ENCODE measurements at regions not wholly inside any gene's neighbourhood (a gene's known extent, or its start where the extent isn't known, plus 50 kb on each side); places are given as distances from the start of the nearest gene placed in this dataset.

DNA sequence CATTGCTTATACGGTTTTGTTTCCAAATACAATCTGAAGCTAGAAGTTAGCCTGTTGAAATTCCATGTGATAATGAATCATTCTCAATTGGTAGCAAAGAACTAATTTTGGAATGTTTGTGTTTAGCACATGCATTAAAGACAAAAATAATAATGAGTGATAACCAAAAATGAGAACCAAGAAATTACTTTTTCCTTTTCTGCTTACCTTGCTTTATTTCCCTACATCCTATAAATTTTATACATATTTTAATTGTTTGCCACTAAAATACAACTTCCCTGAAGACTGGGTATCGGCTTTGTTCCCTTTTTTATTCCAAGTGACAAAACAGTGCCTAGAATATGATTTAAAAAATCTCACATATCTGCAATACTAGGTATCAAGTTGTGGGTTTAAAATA, 203.8 kb upstream of the TACR3 start:
- TF ChIP-seq EZH2 (IDR thresholded peaks at IDR 0.05; ENCODE audit: borderline replicate concordance, insufficient read depth, low read depth, low read length, poor library complexity, severe bottlenecking): no peak
- TF ChIP-seq, protein P1, sequence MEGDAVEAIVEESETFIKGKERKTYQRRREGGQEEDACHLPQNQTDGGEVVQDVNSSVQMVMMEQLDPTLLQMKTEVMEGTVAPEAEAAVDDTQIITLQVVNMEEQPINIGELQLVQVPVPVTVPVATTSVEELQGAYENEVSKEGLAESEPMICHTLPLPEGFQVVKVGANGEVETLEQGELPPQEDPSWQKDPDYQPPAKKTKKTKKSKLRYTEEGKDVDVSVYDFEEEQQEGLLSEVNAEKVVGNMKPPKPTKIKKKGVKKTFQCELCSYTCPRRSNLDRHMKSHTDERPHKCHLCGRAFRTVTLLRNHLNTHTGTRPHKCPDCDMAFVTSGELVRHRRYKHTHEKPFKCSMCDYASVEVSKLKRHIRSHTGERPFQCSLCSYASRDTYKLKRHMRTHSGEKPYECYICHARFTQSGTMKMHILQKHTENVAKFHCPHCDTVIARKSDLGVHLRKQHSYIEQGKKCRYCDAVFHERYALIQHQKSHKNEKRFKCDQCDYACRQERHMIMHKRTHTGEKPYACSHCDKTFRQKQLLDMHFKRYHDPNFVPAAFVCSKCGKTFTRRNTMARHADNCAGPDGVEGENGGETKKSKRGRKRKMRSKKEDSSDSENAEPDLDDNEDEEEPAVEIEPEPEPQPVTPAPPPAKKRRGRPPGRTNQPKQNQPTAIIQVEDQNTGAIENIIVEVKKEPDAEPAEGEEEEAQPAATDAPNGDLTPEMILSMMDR (IDR thresholded peaks at IDR 0.05): no peak
- Histone ChIP-seq H4K20me1 (ENCODE audit: control insufficient read depth, insufficient read depth, low read length, poor library complexity, severe bottlenecking) (no peaks in the 10 kb centered on the region), H3K4me1 (ENCODE audit: control insufficient read depth in 2 of 2, insufficient read depth in 2 of 2, low read length in 2 of 2) (no peaks in the 10 kb centered on the region), H3K4me3 (ENCODE audit: control extremely low read depth in 1 of 5, extremely low read depth in 1 of 5, insufficient read depth in 1 of 5, low read depth in 2 of 5, low read length in 4 of 5) (no peak overlapping the region), H3K36me3 (replicated peaks in 1 of 2; ENCODE audit: control extremely low read depth in 1 of 2, control insufficient read depth in 1 of 2, extremely low read depth in 1 of 2, insufficient read depth in 2 of 2, low read length in 1 of 2) (no peaks in the 10 kb centered on the region), H3K4me2 (replicated peaks; ENCODE audit: low read depth, low read length, poor library complexity, severe bottlenecking) (no peak overlapping the region), H3K27ac (ENCODE audit: low read length in 2 of 2) (no peak overlapping the region), H3K27me3 (replicated peaks in 1 of 4; ENCODE audit: control extremely low read depth in 1 of 4, control insufficient read depth in 3 of 4, insufficient read depth in 4 of 4, low read length in 3 of 4) (no peaks in the 10 kb centered on the region), H2AFZ (ENCODE audit: insufficient read depth, low read depth, low read length, poor library complexity, severe bottlenecking) (no peak overlapping the region), H3K9ac (ENCODE audit: low read length) (no peak overlapping the region), H3K79me2 (ENCODE audit: control insufficient read depth, insufficient read depth, low read length) (no peaks in the 10 kb centered on the region), H3K9me3 (ENCODE audit: control extremely low read depth in 1 of 3, control insufficient read depth in 2 of 3, insufficient read depth in 1 of 3, low read length in 2 of 3) (no peaks in the 10 kb centered on the region)
- H3K4me1 Mint-ChIP-seq: no peaks in the 10 kb centered on the region
- intact Hi-C loops (cut with micrococcal nuclease): no loop called here
- ATAC-seq (ENCODE audit: low read depth) (no peak), DNase-seq (no peak)
- POLR2A ChIA-PET: no interaction called here
- CTCF ChIA-PET: interaction anchor here (0.5 kb wide), 1 partner anchor 826 kb away, joined by 3 read pairs; no protein-coding TSS in a partner anchor
- H3K9me3 Mint-ChIP-seq (ENCODE audit: insufficient read depth): no peaks in the 10 kb centered on the region
- no CpG with 5 or more reads among the region's 2 CpGs for WGBS (ENCODE audit: insufficient coverage)
- H3K27me3 Mint-ChIP-seq: no peaks in the 10 kb centered on the region
- H3K4me3 Mint-ChIP-seq: no peak overlapping the region
- no peak overlapping the region for H3K27ac Mint-ChIP-seq

DNA sequence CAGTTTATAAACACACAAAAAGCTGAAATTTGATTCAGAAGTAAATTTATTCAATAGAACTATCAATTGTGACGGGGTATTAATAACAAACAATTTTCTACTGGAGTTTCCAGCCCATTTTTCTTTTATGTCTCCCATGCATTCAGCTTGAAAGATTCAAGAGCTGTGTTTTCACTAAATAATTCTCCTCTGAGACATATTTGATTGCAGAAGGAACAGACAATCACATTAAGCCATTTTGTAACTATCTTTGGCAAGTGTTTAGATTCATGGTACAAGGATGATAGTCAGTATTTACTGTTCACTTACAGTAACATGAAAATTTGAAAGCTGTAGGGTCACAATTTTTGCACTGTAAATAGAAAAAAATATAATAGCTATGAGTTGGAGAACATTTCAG, 198.4 kb upstream of the TACR3 start:
- ATAC-seq (ENCODE audit: low read depth): no peak
- intact Hi-C loops (cut with micrococcal nuclease): no loop called here
- no peaks in the 10 kb centered on the region for H3K36me3 ChIP-seq (replicated peaks in 1 of 2; ENCODE audit: control extremely low read depth in 1 of 2, control insufficient read depth in 1 of 2, extremely low read depth in 1 of 2, insufficient read depth in 2 of 2, low read length in 1 of 2)
- H3K4me3 Mint-ChIP-seq: no peak overlapping the region
- WGBS (ENCODE audit: insufficient coverage): no CpG with 5 or more reads among the region's 1 CpG
- no peak overlapping the region for H3K27ac Mint-ChIP-seq
- ChIA-PET CTCF (no interaction called here), POLR2A (no interaction called here)
- no peaks in the 10 kb centered on the region for H3K4me1 ChIP-seq (ENCODE audit: control insufficient read depth in 2 of 2, insufficient read depth in 2 of 2, low read length in 2 of 2)
- no peaks in the 10 kb centered on the region for H3K27me3 Mint-ChIP-seq
- no peaks in the 10 kb centered on the region for H3K79me2 ChIP-seq (ENCODE audit: control insufficient read depth, insufficient read depth, low read length)
- H4K20me1 ChIP-seq (ENCODE audit: control insufficient read depth, insufficient read depth, low read length, poor library complexity, severe bottlenecking): no peaks in the 10 kb centered on the region
- no peak for DNase-seq
- H2AFZ ChIP-seq (ENCODE audit: insufficient read depth, low read depth, low read length, poor library complexity, severe bottlenecking): no peak overlapping the region
- H3K4me1 Mint-ChIP-seq: no peaks in the 10 kb centered on the region
- H3K9ac ChIP-seq (ENCODE audit: low read length): no peak overlapping the region
- H3K4me2 ChIP-seq (replicated peaks; ENCODE audit: low read depth, low read length, poor library complexity, severe bottlenecking): no peak overlapping the region
- H3K27ac ChIP-seq (ENCODE audit: low read length in 2 of 2): no peak overlapping the region
- H3K9me3 Mint-ChIP-seq (ENCODE audit: insufficient read depth): no peaks in the 10 kb centered on the region
- no peak overlapping the region for H3K4me3 ChIP-seq (ENCODE audit: control extremely low read depth in 1 of 5, extremely low read depth in 1 of 5, insufficient read depth in 1 of 5, low read depth in 2 of 5, low read length in 4 of 5)
- H3K9me3 ChIP-seq (ENCODE audit: control extremely low read depth in 1 of 3, control insufficient read depth in 2 of 3, insufficient read depth in 1 of 3, low read length in 2 of 3): no peaks in the 10 kb centered on the region
- no peak for TF ChIP-seq EZH2 (IDR thresholded peaks at IDR 0.05; ENCODE audit: borderline replicate concordance, insufficient read depth, low read depth, low read length, poor library complexity, severe bottlenecking)
- TF ChIP-seq, protein P1 (IDR thresholded peaks at IDR 0.05): no peak
- H3K27me3 ChIP-seq (replicated peaks in 1 of 4; ENCODE audit: control extremely low read depth in 1 of 4, control insufficient read depth in 3 of 4, insufficient read depth in 4 of 4, low read length in 3 of 4): no peaks in the 10 kb centered on the region

All from B cell (primary cell).